Body of pancreas (tissue), 4 donors: ENCODE measurements at regions not wholly inside any gene's neighbourhood (a gene's known extent, or its start where the extent isn't known, plus 50 kb on each side); places are given as distances from the start of the nearest gene placed in this dataset.
"Not testable (repeated sequence)": the region's sequence is repeated elsewhere in the genome, so short reads cannot be mapped to it uniquely, and the experiment has no call there.

ENCODE experiments used
- ATAC-seq: fragments of 150-250 bp; one replicate; pipeline ENCODE4 v1.9.1; 2016
- DNase-seq, 4 donors: peaks; one replicate each; pipeline ENCODE4 v3.0.0-alpha.2; 2019
- H3K27ac ChIP-seq, 4 donors: fragments of 200-600 bp; sonication (generic); 1 replicate in 3 of 4; 2 replicates in 1 of 4; pipeline versions ENCODE4 v1.5.1 to v1.6.1; 2016 to 2019; ENCODE audit warnings: mild to moderate bottlenecking in 1 of 4, mixed read lengths in 1 of 4, moderate library complexity in 1 of 4
- H3K27me3 ChIP-seq, 2 donors: fragments of 200-600 bp; sonication (generic); one replicate each; pipeline ENCODE4 v1.6.0; 2016; ENCODE audit warnings: mild to moderate bottlenecking in 1 of 2
- H3K36me3 ChIP-seq, 2 donors: fragments of 200-600 bp; sonication (generic); replicated peaks in 1 of 2; 2 replicates each; pipeline ENCODE4 v1.5.1; 2016; ENCODE audit warnings: low read depth in 2 of 2; ENCODE audit not compliant: insufficient read depth in 1 of 2
- H3K4me1 ChIP-seq: fragments of 200-600 bp; sonication (generic); one replicate; pipeline ENCODE4 v1.6.0; 2016
- H3K4me3 ChIP-seq, 2 donors: fragments of 200-600 bp; sonication (generic); 1 replicate in 1 of 2; 2 replicates in 1 of 2; pipeline ENCODE4 v1.5.1; 2016 to 2019
- H3K9me3 ChIP-seq, 3 donors: fragments of 200-600 bp; sonication (generic); 1 replicate in 2 of 3; 2 replicates in 1 of 3; pipeline ENCODE4 v1.5.1; 2016
- POLR2A ChIP-seq, 3 donors: fragments of 450-650 bp; IDR thresholded peaks; one replicate each; pipeline ENCODE4 v1.6.1; 2016; ENCODE audit warnings: antibody characterized with exemption in 3 of 3, mild to moderate bottlenecking in 2 of 3
- WGBS, 2 donors: methylation state at CpG; one replicate each; pipeline ENCODE4 v1.1.5; 2017; 5-methylcytosine and 5-hydroxymethylcytosine counted together
- intact Hi-C: fragments of 100-400 bp; cut with DNase I; formaldehyde crosslinking; loops from one replicate; pipeline ENCODE4 v1.15.1; 2023
- TF ChIP-seq, protein P1 (sequence below), 7 experiments: fragments of 450-650 bp in 4 of 7; fragments of 200-600 bp in 3 of 7; sonication (generic) in 3 of 7; IDR thresholded peaks; one replicate each; pipeline ENCODE4 v1.5.1; 2016 to 2019; ENCODE audit warnings: antibody characterized with exemption in 7 of 7

DNA sequence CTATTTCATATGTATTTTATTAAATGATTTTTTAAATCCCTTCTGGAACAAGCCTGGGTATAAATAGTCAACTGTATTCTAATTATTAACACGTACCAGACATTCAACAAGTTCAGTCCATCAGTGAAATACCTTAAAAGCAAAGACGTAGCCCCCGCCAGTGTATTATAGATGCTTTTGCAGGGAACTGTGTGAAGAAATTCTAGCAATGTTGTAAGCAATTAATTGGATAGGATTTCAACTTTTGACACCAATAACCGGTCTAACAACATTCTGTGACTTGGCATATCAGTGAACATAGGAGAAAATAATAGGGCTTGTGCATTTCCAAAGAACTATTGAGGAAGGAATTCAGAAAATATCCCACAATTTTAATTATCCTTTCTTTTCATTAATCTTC is 67.2 kb upstream of the TGFBR2 start:
- no peaks in the 10 kb centered on the region for H3K9me3 ChIP-seq
- H3K36me3 ChIP-seq = no peaks in the 10 kb centered on the region
- no peak overlapping the region for H3K4me3 ChIP-seq
- no peaks in the 10 kb centered on the region for H3K27me3 ChIP-seq
- H3K4me1 ChIP-seq = peaks cover 21% of the 10 kb centered on the region
- 16 to 40% methylated on average over 4 of the region's 4 CpGs for WGBS, 2 donors
- peak overlapping the region in 3 of 4 donors; percentile 55 to 63 (median 60) for H3K27ac ChIP-seq
- intact Hi-C loops = no loop called here
- peak; percentile 94 for ATAC-seq
- TF ChIP-seq, protein P1, sequence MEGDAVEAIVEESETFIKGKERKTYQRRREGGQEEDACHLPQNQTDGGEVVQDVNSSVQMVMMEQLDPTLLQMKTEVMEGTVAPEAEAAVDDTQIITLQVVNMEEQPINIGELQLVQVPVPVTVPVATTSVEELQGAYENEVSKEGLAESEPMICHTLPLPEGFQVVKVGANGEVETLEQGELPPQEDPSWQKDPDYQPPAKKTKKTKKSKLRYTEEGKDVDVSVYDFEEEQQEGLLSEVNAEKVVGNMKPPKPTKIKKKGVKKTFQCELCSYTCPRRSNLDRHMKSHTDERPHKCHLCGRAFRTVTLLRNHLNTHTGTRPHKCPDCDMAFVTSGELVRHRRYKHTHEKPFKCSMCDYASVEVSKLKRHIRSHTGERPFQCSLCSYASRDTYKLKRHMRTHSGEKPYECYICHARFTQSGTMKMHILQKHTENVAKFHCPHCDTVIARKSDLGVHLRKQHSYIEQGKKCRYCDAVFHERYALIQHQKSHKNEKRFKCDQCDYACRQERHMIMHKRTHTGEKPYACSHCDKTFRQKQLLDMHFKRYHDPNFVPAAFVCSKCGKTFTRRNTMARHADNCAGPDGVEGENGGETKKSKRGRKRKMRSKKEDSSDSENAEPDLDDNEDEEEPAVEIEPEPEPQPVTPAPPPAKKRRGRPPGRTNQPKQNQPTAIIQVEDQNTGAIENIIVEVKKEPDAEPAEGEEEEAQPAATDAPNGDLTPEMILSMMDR (IDR thresholded peaks at IDR 0.05) = no peak
- no peak for TF ChIP-seq POLR2A (IDR thresholded peaks at IDR 0.05)
- peak in 2 of 4 donors; percentile 21 to 30 for DNase-seq

DNA sequence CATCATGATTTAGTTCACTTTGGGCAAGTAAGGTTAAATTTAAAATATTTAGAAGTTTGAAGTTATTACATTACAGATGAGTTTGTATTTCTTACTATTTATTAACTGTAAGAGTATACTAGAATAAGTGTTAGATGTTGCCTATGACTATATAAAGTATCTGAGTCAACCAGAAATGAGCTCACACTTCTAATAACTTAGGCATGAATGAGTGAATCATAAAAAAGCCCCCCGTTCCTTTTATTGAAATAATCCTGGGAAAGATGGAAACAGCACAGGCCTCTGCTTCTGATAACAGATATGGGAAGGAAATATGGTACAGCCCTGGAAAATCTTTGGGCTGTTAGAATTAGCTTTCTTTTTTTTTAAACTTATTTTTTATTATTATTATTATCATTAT is 66.6 kb upstream of the TGFBR2 start:
- Histone ChIP-seq H3K4me1 (peaks cover 21% of the 10 kb centered on the region), H3K9me3 (no peaks in the 10 kb centered on the region), H3K4me3 (no peak overlapping the region), H3K27ac (peak overlapping the region in 3 of 4 donors; percentile 0 to 63 (median 55)), H3K36me3 (no peaks in the 10 kb centered on the region), H3K27me3 (no peaks in the 10 kb centered on the region)
- DNase-seq = no peak
- intact Hi-C loops = no loop called here
- no peak for ATAC-seq
- 66 to 74% methylated on average over 1 of the region's 1 CpG for WGBS, 2 donors
- no peak for TF ChIP-seq POLR2A (IDR thresholded peaks at IDR 0.05)
- TF ChIP-seq, protein P1 (IDR thresholded peaks at IDR 0.05) = no peak

DNA sequence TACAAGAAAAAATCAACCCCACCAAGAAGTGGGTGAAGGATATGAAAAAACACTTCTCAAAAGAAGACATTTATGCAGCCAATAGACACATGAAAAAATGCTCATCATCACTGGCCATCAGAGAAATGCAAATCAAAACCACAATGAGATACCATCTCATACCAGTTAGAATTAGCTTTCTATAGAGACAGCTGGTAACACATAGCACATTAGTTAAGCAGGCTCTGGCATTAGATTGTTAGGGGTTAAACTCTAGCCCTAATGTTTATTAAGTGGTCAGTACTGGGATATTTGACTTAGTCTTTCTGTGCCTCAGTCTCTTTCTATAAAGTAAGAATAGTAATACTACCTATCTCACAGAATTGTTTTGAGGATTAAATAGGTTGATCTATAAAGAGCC is 65.2 kb upstream of the TGFBR2 start:
- H3K9me3 ChIP-seq, H3K27me3 ChIP-seq, ATAC-seq, H3K4me3 ChIP-seq, intact Hi-C loops, H3K27ac ChIP-seq, DNase-seq, H3K36me3 ChIP-seq: not testable (repeated sequence)
- H3K4me1 ChIP-seq = peaks cover 21% of the 10 kb centered on the region

DNA sequence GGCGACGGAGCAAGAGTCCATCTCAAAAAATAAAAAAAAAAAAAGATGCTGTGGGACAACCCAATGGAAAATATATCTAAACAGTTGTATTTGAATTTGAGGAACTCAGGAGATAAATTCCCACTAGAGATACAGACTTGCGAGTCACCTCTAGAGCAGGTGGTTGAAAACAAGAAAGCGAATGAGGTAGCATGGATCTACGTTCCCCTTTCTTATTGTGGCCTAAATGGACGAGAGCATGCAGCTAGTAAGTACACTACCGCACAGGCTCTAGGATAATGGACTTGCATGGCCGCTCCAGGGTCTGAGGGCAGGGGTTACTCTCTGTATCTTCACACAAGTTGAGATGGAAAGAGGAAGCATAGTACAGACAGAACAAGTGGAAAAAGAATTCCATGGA is 63.5 kb upstream of the TGFBR2 start:
- DNase-seq (no peak), ATAC-seq (no peak)
- Histone ChIP-seq H3K27ac (no peak overlapping the region), H3K27me3 (no peaks in the 10 kb centered on the region), H3K36me3 (no peaks in the 10 kb centered on the region), H3K4me3 (no peak overlapping the region), H3K4me1 (peaks cover 18% of the 10 kb centered on the region), H3K9me3 (no peaks in the 10 kb centered on the region)
- whole genome bisulfite sequencing, 2 donors = 93% methylated on average over 8 of the region's 8 CpGs
- intact Hi-C loops = no loop called here
- TF ChIP-seq, protein P1 (IDR thresholded peaks at IDR 0.05) = no peak
- no peak for TF ChIP-seq POLR2A (IDR thresholded peaks at IDR 0.05)

DNA sequence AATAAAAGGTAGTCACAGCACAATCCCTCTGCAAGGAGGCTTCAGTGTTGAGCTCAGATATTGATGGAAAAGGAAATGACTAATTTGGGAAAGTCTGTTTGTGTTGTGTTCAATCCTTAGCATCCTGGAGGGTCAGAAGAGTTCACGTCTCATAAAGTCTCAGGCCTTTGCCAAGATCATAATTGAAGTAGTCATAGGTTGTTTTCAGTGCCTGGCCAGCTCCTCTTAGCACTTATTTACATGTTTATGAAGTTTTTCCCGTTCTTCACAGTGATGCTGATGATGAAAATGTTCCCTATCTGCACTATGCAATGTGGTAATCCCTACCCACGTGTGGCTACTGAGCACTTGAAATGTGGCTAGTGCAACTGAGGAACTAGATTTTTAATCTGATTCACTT is 61.6 kb upstream of the TGFBR2 start:
- H3K9me3 ChIP-seq = no peaks in the 10 kb centered on the region
- DNase-seq = peak in 1 of 4 donors; percentile 10
- TF ChIP-seq, protein P1 (IDR thresholded peaks at IDR 0.05) = no peak
- TF ChIP-seq POLR2A (IDR thresholded peaks at IDR 0.05) = no peak
- no peaks in the 10 kb centered on the region for H3K27me3 ChIP-seq
- H3K4me1 ChIP-seq = peaks cover under 1% of the 10 kb centered on the region
- intact Hi-C loops = no loop called here
- H3K4me3 ChIP-seq = no peak overlapping the region
- no peaks in the 10 kb centered on the region for H3K36me3 ChIP-seq
- WGBS, 2 donors = 65 to 74% methylated on average over 3 of the region's 3 CpGs
- no peak overlapping the region for H3K27ac ChIP-seq
- peak; percentile 55 for ATAC-seq
